ENCODE measurements at regions not wholly inside any gene's neighbourhood (a gene's known extent, or its start where the extent isn't known, plus 50 kb on each side); places are given as distances from the start of the nearest gene placed in this dataset.

- no peak overlapping the region for H3K4me2 ChIP-seq (ENCODE audit: low read length)
- H3K9ac ChIP-seq (ENCODE audit: low read length), result no peak overlapping the region
- no peak overlapping the region for H3K27ac ChIP-seq (ENCODE audit: low read length)
- H3K36me3 ChIP-seq (ENCODE audit: insufficient read depth, low read length), result no peaks in the 10 kb centered on the region
- no peak overlapping the region for H2AFZ ChIP-seq (ENCODE audit: low read depth, low read length)
- no peaks in the 10 kb centered on the region for H3K9me2 ChIP-seq (ENCODE audit: insufficient read depth, low read length)
- H3K9me3 ChIP-seq (ENCODE audit: low read length), result peaks cover 4% of the 10 kb centered on the region
- H3K79me2 ChIP-seq (replicated peaks; ENCODE audit: insufficient read depth, low read length), result no peaks in the 10 kb centered on the region
- no peaks in the 10 kb centered on the region for H3K27me3 ChIP-seq (ENCODE audit: insufficient read depth, low read depth, low read length)
- no peak for TF ChIP-seq MXI1 (conservative IDR thresholded peaks at IDR 0.05; ENCODE audit: poor library complexity, severe bottlenecking)
- TF ChIP-seq SMC3 (conservative IDR thresholded peaks at IDR 0.05; ENCODE audit: poor library complexity), result peak; percentile 30
- TF ChIP-seq EZH2 (IDR thresholded peaks at IDR 0.05; ENCODE audit: borderline replicate concordance, insufficient read depth, low read length, poor library complexity, severe bottlenecking), result no peak
- TF ChIP-seq EP300 (conservative IDR thresholded peaks at IDR 0.05; ENCODE audit: poor library complexity, severe bottlenecking), result no peak
- no peak for TF ChIP-seq TAF1 (IDR thresholded peaks at IDR 0.05; ENCODE audit: low read depth)
- TF ChIP-seq REST (IDR thresholded peaks at IDR 0.05; ENCODE audit: borderline replicate concordance), result no peak
- TF ChIP-seq POLR2AphosphoS5 (IDR thresholded peaks at IDR 0.05), result no peak
- TF ChIP-seq CTCF (IDR thresholded peaks at IDR 0.05; ENCODE audit: poor library complexity, severe bottlenecking), result peak; percentile 37
- peak; percentile 43 for TF ChIP-seq RAD21 (conservative IDR thresholded peaks at IDR 0.05)
- H3F3A ChIP-seq (ENCODE audit: insufficient read depth, low read length, poor library complexity, severe bottlenecking), result no peaks in the 10 kb centered on the region
- H4K20me1 ChIP-seq (ENCODE audit: insufficient read depth), result no peaks in the 10 kb centered on the region
- H3K4me3 ChIP-seq (ENCODE audit: low read length), result no peak overlapping the region
Measured at GRCh38 chr4:123661080-123661737, 264.6 kb downstream of the SPRY1 start.

GRCh38 chr4:123662827-123663226 is 266.2 kb downstream of the SPRY1 start:
- Histone ChIP-seq H2AFZ (ENCODE audit: low read depth, low read length) (no peak overlapping the region), H3K9ac (ENCODE audit: low read length) (no peak overlapping the region), H3K4me3 (ENCODE audit: low read length) (no peak overlapping the region), H3K79me2 (replicated peaks; ENCODE audit: insufficient read depth, low read length) (no peaks in the 10 kb centered on the region), H4K20me1 (ENCODE audit: insufficient read depth) (no peaks in the 10 kb centered on the region), H3K27me3 (ENCODE audit: insufficient read depth, low read depth, low read length) (no peaks in the 10 kb centered on the region), H3K9me3 (ENCODE audit: low read length) (peaks cover 2% of the 10 kb centered on the region), H3K36me3 (ENCODE audit: insufficient read depth, low read length) (no peaks in the 10 kb centered on the region), H3F3A (ENCODE audit: insufficient read depth, low read length, poor library complexity, severe bottlenecking) (no peaks in the 10 kb centered on the region), H3K27ac (ENCODE audit: low read length) (no peak overlapping the region), H3K4me2 (ENCODE audit: low read length) (no peak overlapping the region), H3K9me2 (ENCODE audit: insufficient read depth, low read length) (no peaks in the 10 kb centered on the region)
- TF ChIP-seq MXI1 (conservative IDR thresholded peaks at IDR 0.05; ENCODE audit: poor library complexity, severe bottlenecking), result no peak
- no peak for TF ChIP-seq SMC3 (conservative IDR thresholded peaks at IDR 0.05; ENCODE audit: poor library complexity)
- TF ChIP-seq REST (IDR thresholded peaks at IDR 0.05; ENCODE audit: borderline replicate concordance), result no peak
- TF ChIP-seq RAD21 (conservative IDR thresholded peaks at IDR 0.05), result no peak
- no peak for TF ChIP-seq EP300 (conservative IDR thresholded peaks at IDR 0.05; ENCODE audit: poor library complexity, severe bottlenecking)
- no peak for TF ChIP-seq TAF1 (IDR thresholded peaks at IDR 0.05; ENCODE audit: low read depth)
- no peak for TF ChIP-seq EZH2 (IDR thresholded peaks at IDR 0.05; ENCODE audit: borderline replicate concordance, insufficient read depth, low read length, poor library complexity, severe bottlenecking)
- TF ChIP-seq CTCF (IDR thresholded peaks at IDR 0.05; ENCODE audit: poor library complexity, severe bottlenecking), result no peak
- no peak for TF ChIP-seq POLR2AphosphoS5 (IDR thresholded peaks at IDR 0.05)

Data from neural cell (in vitro differentiated cells).